Adrenal gland (tissue), 5 donors: ENCODE measurements at regions not wholly inside any gene's neighbourhood (a gene's known extent, or its start where the extent isn't known, plus 50 kb on each side); places are given as distances from the start of the nearest gene placed in this dataset.

ENCODE experiments used
- POLR2A ChIP-seq, 2 donors: fragments of 450-650 bp; IDR thresholded peaks; one replicate each; pipeline ENCODE4 v1.6.1; 2017; ENCODE audit warnings: antibody characterized with exemption in 2 of 2, mild to moderate bottlenecking in 2 of 2, moderate library complexity in 1 of 2
- TF ChIP-seq, protein P1 (sequence below), 6 experiments: fragments of 450-650 bp in 4 of 6; fragments of 200-600 bp in 2 of 6; sonication (generic) in 1 of 6; IDR thresholded peaks; 1 replicate in 5 of 6; 2 replicates in 1 of 6; pipeline versions ENCODE4 v1.5.1 to v1.8.0; 2016 to 2021; ENCODE audit warnings: antibody characterized with exemption in 6 of 6, mild to moderate bottlenecking in 2 of 6, moderate library complexity in 1 of 6
- donor health status: DM: no; HTN: no; CAD: no.

DNA sequence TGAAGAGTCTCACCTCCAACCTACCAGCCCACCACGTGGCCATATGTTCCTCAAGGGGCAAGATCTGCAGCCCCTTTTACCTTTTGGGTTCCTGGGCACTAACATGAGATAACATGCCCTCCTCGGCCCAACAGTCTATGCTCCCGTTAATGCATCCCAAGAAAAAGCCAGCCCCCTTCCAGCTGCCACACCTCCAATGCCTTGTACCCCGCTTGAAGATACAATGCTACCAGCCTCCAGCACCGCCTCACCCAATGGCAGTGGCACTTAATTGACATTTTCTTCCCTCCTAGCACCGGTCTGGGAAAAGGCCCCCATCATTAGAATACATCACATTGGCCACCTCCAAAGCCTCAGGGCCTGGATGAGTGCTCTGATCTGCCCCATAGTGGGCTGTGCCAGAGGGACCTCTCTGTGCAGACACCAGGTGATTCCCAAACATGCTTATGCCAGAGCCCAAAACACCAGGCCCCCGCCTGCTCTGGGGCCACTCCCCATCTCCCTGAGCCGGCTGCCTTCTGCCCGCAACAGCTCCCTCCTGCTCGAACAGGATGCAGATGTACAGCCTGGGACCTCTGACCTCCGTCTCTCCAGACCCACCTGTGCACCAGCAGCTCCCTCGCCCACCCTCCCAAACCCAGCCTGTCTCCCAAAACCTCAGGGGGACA is 118.3 kb downstream of the NCOR2 start:
- TF ChIP-seq, protein P1, sequence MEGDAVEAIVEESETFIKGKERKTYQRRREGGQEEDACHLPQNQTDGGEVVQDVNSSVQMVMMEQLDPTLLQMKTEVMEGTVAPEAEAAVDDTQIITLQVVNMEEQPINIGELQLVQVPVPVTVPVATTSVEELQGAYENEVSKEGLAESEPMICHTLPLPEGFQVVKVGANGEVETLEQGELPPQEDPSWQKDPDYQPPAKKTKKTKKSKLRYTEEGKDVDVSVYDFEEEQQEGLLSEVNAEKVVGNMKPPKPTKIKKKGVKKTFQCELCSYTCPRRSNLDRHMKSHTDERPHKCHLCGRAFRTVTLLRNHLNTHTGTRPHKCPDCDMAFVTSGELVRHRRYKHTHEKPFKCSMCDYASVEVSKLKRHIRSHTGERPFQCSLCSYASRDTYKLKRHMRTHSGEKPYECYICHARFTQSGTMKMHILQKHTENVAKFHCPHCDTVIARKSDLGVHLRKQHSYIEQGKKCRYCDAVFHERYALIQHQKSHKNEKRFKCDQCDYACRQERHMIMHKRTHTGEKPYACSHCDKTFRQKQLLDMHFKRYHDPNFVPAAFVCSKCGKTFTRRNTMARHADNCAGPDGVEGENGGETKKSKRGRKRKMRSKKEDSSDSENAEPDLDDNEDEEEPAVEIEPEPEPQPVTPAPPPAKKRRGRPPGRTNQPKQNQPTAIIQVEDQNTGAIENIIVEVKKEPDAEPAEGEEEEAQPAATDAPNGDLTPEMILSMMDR (IDR thresholded peaks at IDR 0.05), result no peak
- TF ChIP-seq POLR2A (IDR thresholded peaks at IDR 0.05), result no peak
